AG08395 (cell line): ENCODE measurements at regions not wholly inside any gene's neighbourhood (a gene's known extent, or its start where the extent isn't known, plus 50 kb on each side); places are given as distances from the start of the nearest gene placed in this dataset.
"Not testable (repeated sequence)": the region's sequence is repeated elsewhere in the genome, so short reads cannot be mapped to it uniquely, and the experiment has no call there.

Experiments used
- DNase-seq: peaks from one replicate; pipeline ENCODE4 v3.0.0; 2012; ENCODE audit warnings: mixed read lengths, low spot score

GRCh38 chr4:74505355-74505978, 60.5 kb downstream of the AREG start:
- DNase-seq: not testable (repeated sequence)

- not testable (repeated sequence) for DNase-seq
Observed at GRCh38 chr4:74509363-74509762, 64.4 kb downstream of the AREG start.

GRCh38 chr4:74516303-74516702, 71.4 kb downstream of the AREG start:
- no peak for DNase-seq

DNA sequence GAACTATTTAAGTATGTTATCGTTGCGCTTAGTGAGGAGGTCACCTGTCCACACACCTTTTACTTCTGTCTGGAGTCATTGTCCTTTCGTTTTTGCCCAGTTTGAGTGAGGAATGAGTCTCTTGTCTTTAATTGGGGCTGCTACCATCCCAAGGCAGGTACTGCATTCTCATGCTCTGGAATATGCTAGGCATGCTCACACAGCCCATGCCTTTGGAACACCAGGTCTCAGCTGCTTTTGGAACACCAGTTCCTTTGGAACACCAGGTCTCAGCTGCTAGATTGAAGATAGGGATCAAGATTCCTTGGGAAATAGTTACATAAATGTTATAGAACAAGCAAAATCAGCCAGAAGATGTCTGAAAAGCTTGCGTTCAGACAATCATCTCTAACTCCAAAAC, 73.1 kb downstream of the AREG start:
- no peak for DNase-seq

- no peak for DNase-seq
Observed at GRCh38 chr4:74522251-74522991, 77.5 kb downstream of the AREG start.

DNA sequence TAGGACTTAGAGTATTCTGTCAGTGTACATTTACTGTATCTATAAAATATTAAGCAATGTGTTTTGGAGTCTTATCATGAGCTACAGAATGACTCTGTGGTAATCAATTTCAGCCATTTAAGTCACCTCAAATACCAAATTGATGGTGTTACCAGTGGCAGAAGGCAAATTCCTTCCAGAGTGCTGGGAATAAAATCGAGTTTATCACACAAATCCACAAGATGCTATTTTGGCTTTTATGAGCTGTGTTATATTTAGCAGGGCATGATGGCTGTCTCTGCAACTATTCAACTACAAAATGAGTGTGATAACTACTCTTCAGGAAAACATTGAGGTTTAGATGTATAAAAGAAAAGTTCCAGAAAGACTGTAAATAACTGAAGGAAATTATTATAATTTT, 78.2 kb downstream of the AREG start:
- DNase-seq: no peak

GRCh38 chr4:74524985-74525384, 80.0 kb downstream of the AREG start:
- no peak for DNase-seq

- DNase-seq: no peak
Observed at GRCh38 chr4:74527049-74527448, 82.1 kb downstream of the AREG start.

GRCh38 chr4:74528178-74528577, 83.2 kb downstream of the AREG start:
- DNase-seq: no peak

GRCh38 chr4:74529284-74530041, 84.5 kb downstream of the AREG start:
- no peak for DNase-seq

DNA sequence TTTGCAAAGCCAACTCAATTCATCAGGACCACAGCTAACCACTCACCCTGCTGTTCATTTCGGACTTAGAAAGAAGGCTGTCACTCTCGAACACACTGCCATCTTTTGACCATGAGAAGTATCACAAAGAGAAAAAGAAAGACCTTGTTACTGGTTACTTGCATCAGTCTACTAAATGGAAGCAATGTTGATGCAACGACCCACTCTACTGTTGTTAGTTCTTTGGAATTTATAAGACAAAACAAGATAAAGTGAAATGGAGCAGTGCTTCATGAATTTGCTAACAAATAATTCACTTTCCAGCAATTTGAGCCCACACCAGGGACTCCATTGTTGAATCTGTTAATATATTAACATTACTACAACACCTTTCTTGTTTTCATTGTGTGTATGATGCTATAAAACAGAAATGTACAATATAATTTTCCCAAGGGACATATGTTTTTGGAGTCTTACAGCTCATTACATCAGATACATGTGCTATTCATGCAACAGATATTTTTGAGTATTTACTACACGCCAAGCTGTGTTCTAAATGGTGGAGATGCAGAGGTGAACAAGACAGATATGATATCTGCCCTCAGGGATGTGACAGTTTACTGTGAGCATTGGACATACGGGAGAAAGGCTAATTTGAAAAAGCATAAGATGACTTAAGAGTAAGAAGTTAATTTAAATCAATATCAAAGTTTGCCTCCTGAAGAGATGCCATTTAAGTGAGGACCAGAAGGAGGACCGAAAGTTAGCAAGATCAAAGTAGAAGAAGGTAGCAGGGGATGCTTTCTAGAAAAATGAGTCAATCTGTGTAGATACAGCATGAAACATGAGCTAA, 87.2 kb downstream of the AREG start:
- peak; percentile 28 for DNase-seq

DNA sequence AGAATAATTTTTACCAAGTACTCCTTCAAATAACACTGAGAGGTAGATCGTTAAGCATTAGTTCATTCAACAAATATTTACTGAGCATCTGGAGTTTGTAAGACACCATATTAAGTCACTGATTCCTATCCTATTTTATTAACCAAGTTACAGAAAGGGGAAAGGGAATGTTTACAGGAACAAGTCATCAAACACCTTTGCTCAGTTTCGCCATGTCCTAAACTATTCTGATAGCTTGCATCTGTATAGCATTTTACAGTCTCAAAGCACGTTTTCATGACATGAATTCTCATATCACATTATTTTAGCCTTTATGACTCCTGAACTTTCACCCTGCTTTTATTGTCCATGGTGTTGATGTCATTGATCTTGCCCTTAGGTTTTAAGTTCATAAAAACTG, 89.2 kb downstream of the AREG start:
- DNase-seq: no peak

GRCh38 chr4:74534936-74535335, 90.0 kb downstream of the AREG start:
- DNase-seq: no peak

DNA sequence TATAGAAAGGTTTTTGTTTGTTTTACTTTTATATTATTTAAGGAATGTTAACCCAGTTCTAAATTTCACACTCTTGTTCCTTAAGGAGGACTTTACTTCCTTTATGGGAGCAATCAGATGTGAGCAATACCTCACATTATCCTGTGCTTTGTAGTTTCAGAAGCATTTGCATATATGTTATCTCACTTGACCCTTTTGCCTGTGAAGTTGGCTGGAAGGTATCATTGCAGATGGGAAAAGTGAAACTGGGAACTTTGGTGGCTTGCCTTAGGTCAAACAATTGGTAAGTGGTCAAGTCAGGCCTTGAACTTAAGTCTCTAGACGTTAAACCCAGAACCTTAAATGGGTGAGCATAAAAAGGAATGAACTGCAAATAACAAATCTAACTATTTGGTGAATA, 90.6 kb downstream of the AREG start:
- DNase-seq: no peak

GRCh38 chr4:74536557-74536956, 91.6 kb downstream of the AREG start:
- DNase-seq: no peak

- DNase-seq: no peak
Observed at GRCh38 chr4:74537459-74537858, 92.5 kb downstream of the AREG start.

- no peak for DNase-seq
Observed at GRCh38 chr4:74539044-74539790, 94.3 kb downstream of the AREG start.

DNA sequence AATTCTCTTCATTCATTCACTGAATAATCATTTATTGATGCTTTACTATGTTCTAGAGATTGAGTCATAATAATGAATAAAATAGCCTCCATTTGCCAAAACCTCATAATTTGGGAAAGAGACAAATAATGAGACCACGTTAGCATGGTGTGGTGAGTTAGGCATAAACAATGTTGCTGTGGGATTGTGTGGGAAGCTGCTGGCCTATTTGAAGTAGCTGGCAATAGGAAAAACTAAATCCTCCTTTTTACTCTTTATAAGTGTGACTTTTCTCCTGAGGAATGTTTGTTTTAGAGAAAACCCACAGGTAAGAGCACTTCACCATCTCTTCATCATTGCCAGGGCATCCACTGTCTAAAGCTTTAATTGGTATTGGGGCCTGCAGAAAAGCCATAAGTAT, 95.3 kb downstream of the AREG start:
- peak; percentile 31 for DNase-seq

GRCh38 chr4:74541667-74542066, 96.7 kb downstream of the AREG start:
- no peak for DNase-seq

DNA sequence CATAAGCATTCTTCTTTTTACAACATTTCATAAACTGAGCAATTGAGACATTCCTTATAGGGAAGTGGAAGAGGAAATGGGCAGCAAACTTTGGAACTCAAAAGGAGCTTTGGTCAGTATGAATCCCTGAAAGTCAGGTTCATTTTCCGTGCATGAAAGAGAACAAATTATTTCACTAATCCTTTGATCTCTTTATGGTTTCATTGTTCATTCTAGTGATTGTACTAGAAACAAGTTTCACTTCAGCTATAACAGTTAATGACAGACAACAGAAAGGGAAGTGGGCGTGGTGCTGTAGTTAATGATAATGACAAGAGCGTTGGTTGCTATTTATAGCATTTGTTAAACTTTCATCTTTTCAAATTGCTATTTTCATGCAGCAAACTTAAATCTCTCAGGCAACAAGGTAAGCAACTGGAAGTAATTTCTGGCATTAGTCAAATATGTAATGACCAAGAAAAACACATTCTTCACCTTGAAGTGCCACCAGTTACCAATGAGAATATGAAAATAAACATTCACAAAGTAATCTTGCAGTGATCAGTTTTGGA, 98.4 kb downstream of the AREG start:
- no peak for DNase-seq

GRCh38 chr4:74543983-74544382, 99.0 kb downstream of the AREG start:
- DNase-seq: peak; percentile 13
